H1 (cell line): ENCODE measurements at regions not wholly inside any gene's neighbourhood (a gene's known extent, or its start where the extent isn't known, plus 50 kb on each side); places are given as distances from the start of the nearest gene placed in this dataset.
A peak's percentile ranks its signal among the peaks of the same experiment; 100 is the strongest.

ENCODE experiments used
- CTCF ChIA-PET: fragments of 300-600 bp; sonication (Branson Sonifier 250); formaldehyde crosslinking; loops from one replicate; lab custom pipeline; 2021; ENCODE audit not compliant: partially characterized antibody; lab: Charles Lee
- POLR2A ChIA-PET: fragments of 300-600 bp; sonication (Branson Sonifier 250); formaldehyde crosslinking; loops from one replicate; lab custom pipeline; 2021; ENCODE audit warnings: inconsistent platforms; ENCODE audit not compliant: partially characterized antibody; lab: Charles Lee
- DNase-seq, 2 experiments: peaks; one replicate each; pipeline versions ENCODE4 v3.0.0 to v3.0.0-alpha.2; 2010 to 2022; ENCODE audit warnings: low spot score in 2 of 2, low read depth in 1 of 2, mixed read lengths in 1 of 2
- FAIRE-seq: peaks from 2 replicates; lab custom pipeline; 2011; peaks lifted over from hg19 to GRCh38; lab: Jason Lieb, UNC
- H2AFZ ChIP-seq: 2 replicates; pipeline ENCODE4 v1.8.1; 2012; ENCODE audit warnings: low read length, inconsistent platforms
- H2AK5ac ChIP-seq: 2 replicates; pipeline ENCODE4 v1.6.1; 2013; ENCODE audit warnings: low read depth, low read length
- H2BK120ac ChIP-seq: replicated peaks from 2 replicates; pipeline ENCODE3; 2013; ENCODE audit warnings: low read depth, low read length, inconsistent platforms
- H2BK12ac ChIP-seq: 2 replicates; pipeline ENCODE4 v1.6.1; 2013; ENCODE audit warnings: low read depth, low read length
- H2BK15ac ChIP-seq: 2 replicates; pipeline ENCODE4 v1.6.1; 2013; ENCODE audit warnings: low read length
- H2BK20ac ChIP-seq: 2 replicates; pipeline ENCODE4 v1.6.1; 2013; ENCODE audit warnings: low read length
- H2BK5ac ChIP-seq: 2 replicates; pipeline ENCODE4 v1.6.1; 2013; ENCODE audit warnings: low read depth, low read length
- H3K14ac ChIP-seq: 2 replicates; pipeline ENCODE4 v1.6.1; 2013; ENCODE audit warnings: inconsistent platforms; ENCODE audit not compliant: insufficient read length
- H3K18ac ChIP-seq: 2 replicates; pipeline ENCODE4 v1.6.1; 2013; ENCODE audit warnings: low read length; ENCODE audit errors: extremely low read depth
- H3K23ac ChIP-seq: 2 replicates; pipeline ENCODE4 v1.6.1; 2013; ENCODE audit warnings: inconsistent platforms; ENCODE audit not compliant: insufficient read length
- H3K23me2 ChIP-seq: 2 replicates; pipeline ENCODE4 v1.6.1; 2013; ENCODE audit warnings: low read depth, low read length
- H3K27ac ChIP-seq: 2 replicates; pipeline ENCODE4 v1.6.1; 2011; ENCODE audit warnings: low read depth, low read length, inconsistent platforms
- H3K27me3 ChIP-seq, 4 experiments: replicated peaks in 1 of 4; 1 replicate in 1 of 4; 2 replicates in 3 of 4; pipeline versions ENCODE4 v1.6.1 to v1.8.1; 2011 to 2013; ENCODE audit warnings: low read length in 3 of 4, mild to moderate bottlenecking in 3 of 4, inconsistent platforms in 2 of 4, mixed read lengths in 2 of 4, moderate library complexity in 1 of 4; ENCODE audit not compliant: control insufficient read depth in 3 of 4, insufficient read depth in 3 of 4; ENCODE audit errors: extremely low read depth in 1 of 4
- H3K36me3 ChIP-seq, 4 experiments: 2 replicates each; pipeline versions ENCODE4 v1.6.1 to v1.8.1; 2011 to 2013; ENCODE audit warnings: mild to moderate bottlenecking in 4 of 4, low read length in 3 of 4, moderate library complexity in 2 of 4, control low read depth in 1 of 4, inconsistent platforms in 1 of 4; ENCODE audit not compliant: insufficient read depth in 4 of 4, control insufficient read depth in 2 of 4
- H3K4ac ChIP-seq: replicated peaks from 2 replicates; pipeline ENCODE3; 2013; ENCODE audit warnings: low read length, low read depth, mixed read lengths, inconsistent platforms; ENCODE audit not compliant: insufficient read length
- H3K4me1 ChIP-seq, 4 experiments: replicated peaks in 1 of 4; 1 replicate in 1 of 4; 2 replicates in 3 of 4; pipeline versions ENCODE4 v1.6.1 to v1.8.1; 2011 to 2013; ENCODE audit warnings: low read length in 3 of 4, inconsistent platforms in 2 of 4, mixed read lengths in 1 of 4; ENCODE audit not compliant: insufficient read depth in 4 of 4, control insufficient read depth in 3 of 4
- H3K4me2 ChIP-seq, 2 experiments: 2 replicates each; pipeline versions ENCODE4 v1.6.1 to v1.8.1; 2011 to 2013; ENCODE audit warnings: low read depth in 2 of 2, low read length in 2 of 2, control low read depth in 1 of 2, inconsistent platforms in 1 of 2, mild to moderate bottlenecking in 1 of 2; ENCODE audit not compliant: insufficient read depth in 1 of 2
- H3K4me3 ChIP-seq, 4 experiments: fragments of 200-600, 300-600 bp in 1 of 4; sonication (generic), shearing (Covaris generic), sonication (Bioruptor Twin) in 1 of 4; 2 replicates each; pipeline versions ENCODE4 v1.5.1 to v1.8.1; 2011 to 2016; ENCODE audit warnings: low read length in 4 of 4, low read depth in 3 of 4, control low read depth in 2 of 4, inconsistent platforms in 2 of 4, mild to moderate bottlenecking in 2 of 4, mixed read lengths in 1 of 4, moderate library complexity in 1 of 4; ENCODE audit not compliant: insufficient read depth in 2 of 4; ENCODE audit errors: extremely low read depth in 1 of 4
- H3K56ac ChIP-seq: replicated peaks from 2 replicates; pipeline ENCODE3; 2013; ENCODE audit warnings: low read depth, mild to moderate bottlenecking, mixed read lengths, low read length, inconsistent platforms; ENCODE audit not compliant: insufficient read length
- H3K79me1 ChIP-seq: 2 replicates; pipeline ENCODE4 v1.6.1; 2013; ENCODE audit warnings: low read depth, low read length, control low read depth
- H3K79me2 ChIP-seq, 2 experiments: 2 replicates each; pipeline versions ENCODE4 v1.6.1 to v1.8.1; 2012 to 2013; ENCODE audit warnings: low read length in 2 of 2, mild to moderate bottlenecking in 2 of 2, inconsistent platforms in 1 of 2; ENCODE audit not compliant: insufficient read depth in 2 of 2, control insufficient read depth in 1 of 2
- H3K9ac ChIP-seq, 4 experiments: replicated peaks in 1 of 4; 1 replicate in 1 of 4; 2 replicates in 3 of 4; pipeline versions ENCODE4 v1.6.1 to v1.8.1; 2011 to 2013; ENCODE audit warnings: low read depth in 3 of 4, low read length in 3 of 4, control low read depth in 2 of 4, mild to moderate bottlenecking in 2 of 4, moderate library complexity in 2 of 4, inconsistent platforms in 1 of 4; ENCODE audit errors: extremely low read depth in 1 of 4
- H3K9me3 ChIP-seq, 2 experiments: 2 replicates each; pipeline versions ENCODE4 v1.6.1 to v1.8.1; 2012 to 2013; ENCODE audit warnings: mild to moderate bottlenecking in 2 of 2, moderate library complexity in 2 of 2, control low read depth in 1 of 2, inconsistent platforms in 1 of 2, low read depth in 1 of 2, low read length in 1 of 2, mixed read lengths in 1 of 2; ENCODE audit not compliant: insufficient read depth in 2 of 2
- H4K20me1 ChIP-seq, 2 experiments: replicated peaks in 1 of 2; 2 replicates each; pipeline versions ENCODE3 to v1.8.1; 2011 to 2013; ENCODE audit warnings: inconsistent platforms in 2 of 2, low read length in 2 of 2, mild to moderate bottlenecking in 1 of 2; ENCODE audit not compliant: insufficient read depth in 2 of 2, control insufficient read depth in 1 of 2
- H4K5ac ChIP-seq: 2 replicates; pipeline ENCODE4 v1.6.1; 2013; ENCODE audit warnings: low read length, low read depth, mixed read lengths, inconsistent platforms; ENCODE audit not compliant: insufficient read length
- H4K8ac ChIP-seq: 2 replicates; pipeline ENCODE4 v1.8.0; 2013; ENCODE audit warnings: mild to moderate bottlenecking, moderate library complexity, low read length, inconsistent platforms; ENCODE audit not compliant: insufficient read depth; ENCODE audit errors: extremely low read depth
- H4K91ac ChIP-seq: replicated peaks from 2 replicates; pipeline ENCODE3; 2013; ENCODE audit warnings: low read length, mixed read lengths, inconsistent platforms; ENCODE audit not compliant: insufficient read length
- BRCA1 ChIP-seq: IDR thresholded peaks from 2 replicates; pipeline ENCODE4 v1.6.1; 2012; ENCODE audit warnings: low read depth, low read length, improper control_type of control experiment
- CEBPB ChIP-seq: IDR thresholded peaks from 2 replicates; pipeline ENCODE4 v1.6.1; 2012; ENCODE audit warnings: low read depth, low read length
- RAD21 ChIP-seq, 2 experiments: IDR thresholded peaks in 1 of 2; conservative IDR thresholded peaks in 1 of 2; 2 replicates each; pipeline ENCODE4 v1.6.1; 2011; ENCODE audit warnings: low read depth in 2 of 2, low read length in 2 of 2, improper control_type of control experiment in 1 of 2, inconsistent platforms in 1 of 2, mild to moderate bottlenecking in 1 of 2, moderate library complexity in 1 of 2
- TCF12 ChIP-seq: IDR thresholded peaks from 2 replicates; pipeline ENCODE4 v1.6.1; 2011; ENCODE audit warnings: low read depth, mild to moderate bottlenecking, low read length
- WGBS, 2 experiments: shearing (Covaris generic) in 1 of 2; methylation state at CpG; one replicate each; pipeline versions ENCODE4 v1.1.6 to v1.1.7; 2013 to 2015; ENCODE audit warnings: low lambda C conversion rate in 2 of 2, mixed read lengths in 2 of 2, inconsistent platforms in 1 of 2, low coverage in 1 of 2, missing lambda C conversion rate in 1 of 2; ENCODE audit not compliant: insufficient replicate concordance in 2 of 2, insufficient coverage in 1 of 2, insufficient read length in 1 of 2; ENCODE audit errors: extremely low coverage in 1 of 2, missing lambda C conversion rate in 1 of 2; 5-methylcytosine and 5-hydroxymethylcytosine counted together

GRCh38 chr3:55166576-55167555 is 239.0 kb upstream of the LRTM1 start:
- Histone ChIP-seq H3K9ac (no peak overlapping the region), H3K4me2 (no peak overlapping the region), H3K18ac (0 out of 2 replicates have a peak overlapping the region, but pooled peaks have one; percentile 9), H4K91ac (no peak overlapping the region), H3K9me3 (no peaks in the 10 kb centered on the region), H3K56ac (no peak overlapping the region), H3K27me3 (no peaks in the 10 kb centered on the region), H3K36me3 (no peaks in the 10 kb centered on the region), H3K79me2 (no peaks in the 10 kb centered on the region), H3K4ac (no peak overlapping the region), H3K23ac (no peak overlapping the region), H3K23me2 (no peaks in the 10 kb centered on the region; the same call in 1 of the 2 replicates), H2BK120ac (no peak overlapping the region), H4K5ac (no peak overlapping the region), H3K4me1 (no peaks in the 10 kb centered on the region), H3K79me1 (no peaks in the 10 kb centered on the region), H2BK5ac (no peak overlapping the region), H2BK20ac (no peak overlapping the region), H2AFZ (no peak overlapping the region), H2AK5ac (no peak overlapping the region), H2BK12ac (no peak overlapping the region), H3K4me3 (no peak overlapping the region), H3K27ac (no peak overlapping the region), H2BK15ac (no peak overlapping the region), H4K20me1 (no peaks in the 10 kb centered on the region), H3K14ac (no peak overlapping the region), H4K8ac (no peak overlapping the region)
- FAIRE-seq (no peak), DNase-seq (no peak)
- ChIA-PET POLR2A (no interaction called here), CTCF (interaction anchor here (1.7 to 2.3 kb wide), 3 partner anchors 11 to 336 kb away, joined by 4 to 14 read pairs (median 4); no protein-coding TSS in a partner anchor)
- 91 to 100% methylated on average over 1 to 5 of the region's 5 CpGs for WGBS, 2 experiments
- TF ChIP-seq BRCA1 (no peak), CEBPB (no peak), TCF12 (no peak), RAD21 (IDR thresholded peaks at IDR 0.05 in 1 of 2, conservative IDR thresholded peaks at IDR 0.05 in 1 of 2; ENCODE audit: low read depth in 2 of 2, low read length in 2 of 2) (0 out of 4 replicates have a peak, but pooled peaks of 1 of the 2 experiments have one; percentile 5)
